ENCODE measurements at regions not wholly inside any gene's neighbourhood (a gene's known extent, or its start where the extent isn't known, plus 50 kb on each side); places are given as distances from the start of the nearest gene placed in this dataset.

- no peaks in the 10 kb centered on the region for H3K9me3 ChIP-seq (ENCODE audit: low read depth, low read length, poor library complexity, severe bottlenecking)
- ChIA-PET CTCF (no interaction called here), POLR2A (ENCODE audit: low non-redundant PET) (no interaction called here)
- H3K4me1 ChIP-seq (ENCODE audit: insufficient read depth, low read length, poor library complexity, severe bottlenecking) = no peaks in the 10 kb centered on the region
- intact Hi-C loops (cut with micrococcal nuclease; ENCODE audit: unreplicated experiment) = no loop called here
- H3K4me3 ChIP-seq (ENCODE audit: low read depth, low read length, poor library complexity, severe bottlenecking) = no peak overlapping the region
- H3K27me3 ChIP-seq (replicated peaks; ENCODE audit: insufficient read depth, low read depth, low read length, poor library complexity) = peaks cover 25% of the 10 kb centered on the region
- no peak overlapping the region for H3K27ac ChIP-seq (ENCODE audit: low read depth, low read length, poor library complexity, severe bottlenecking)
- no peak for TF ChIP-seq CTCF (conservative IDR thresholded peaks at IDR 0.05; ENCODE audit: low read depth, low read length)
- TF ChIP-seq EZH2 (IDR thresholded peaks at IDR 0.05; ENCODE audit: borderline replicate concordance, low read depth, low read length, poor library complexity, severe bottlenecking) = no peak
- no TSS peak for BruUV-seq (replicated peaks)
- H3K36me3 ChIP-seq (ENCODE audit: insufficient read depth, low read length, poor library complexity, severe bottlenecking) = no peaks in the 10 kb centered on the region
- no peak for DNase-seq (ENCODE audit: low spot score)
Observed at GRCh38 chr14:104486222-104486923, 93.2 kb upstream of the C14orf180 start.

GRCh38 chr14:104494483-104494882 is 85.1 kb upstream of the C14orf180 start:
- Histone ChIP-seq H3K36me3 (ENCODE audit: insufficient read depth, low read length, poor library complexity, severe bottlenecking) (no peaks in the 10 kb centered on the region), H3K9me3 (ENCODE audit: low read depth, low read length, poor library complexity, severe bottlenecking) (no peaks in the 10 kb centered on the region), H3K27me3 (replicated peaks; ENCODE audit: insufficient read depth, low read depth, low read length, poor library complexity) (peaks cover 27% of the 10 kb centered on the region), H3K4me1 (ENCODE audit: insufficient read depth, low read length, poor library complexity, severe bottlenecking) (no peaks in the 10 kb centered on the region), H3K4me3 (ENCODE audit: low read depth, low read length, poor library complexity, severe bottlenecking) (no peak overlapping the region), H3K27ac (ENCODE audit: low read depth, low read length, poor library complexity, severe bottlenecking) (no peak overlapping the region)
- ChIA-PET POLR2A (ENCODE audit: low non-redundant PET) (interaction anchor here (0.7 kb wide), 1 partner anchor 199 kb away, joined by 5 read pairs; no protein-coding TSS in a partner anchor), CTCF (interaction anchor here (0.6 kb wide), 1 partner anchor 122 kb away, joined by 3 read pairs; no protein-coding TSS in a partner anchor)
- BruUV-seq (replicated peaks) = no TSS peak
- TF ChIP-seq EZH2 (IDR thresholded peaks at IDR 0.05; ENCODE audit: borderline replicate concordance, low read depth, low read length, poor library complexity, severe bottlenecking) (no peak), CTCF (conservative IDR thresholded peaks at IDR 0.05; ENCODE audit: low read depth, low read length) (no peak)
- DNase-seq (ENCODE audit: low spot score) = no peak
- intact Hi-C loops (cut with micrococcal nuclease; ENCODE audit: unreplicated experiment) = no loop called here

GRCh38 chr14:104496095-104496494 is 83.5 kb upstream of the C14orf180 start:
- TF ChIP-seq EZH2 (IDR thresholded peaks at IDR 0.05; ENCODE audit: borderline replicate concordance, low read depth, low read length, poor library complexity, severe bottlenecking) (no peak), CTCF (conservative IDR thresholded peaks at IDR 0.05; ENCODE audit: low read depth, low read length) (no peak)
- no peaks in the 10 kb centered on the region for H3K9me3 ChIP-seq (ENCODE audit: low read depth, low read length, poor library complexity, severe bottlenecking)
- POLR2A ChIA-PET (ENCODE audit: low non-redundant PET) = no interaction called here
- no TSS peak for BruUV-seq (replicated peaks)
- DNase-seq (ENCODE audit: low spot score) = no peak
- no peaks in the 10 kb centered on the region for H3K36me3 ChIP-seq (ENCODE audit: insufficient read depth, low read length, poor library complexity, severe bottlenecking)
- CTCF ChIA-PET = no interaction called here
- H3K27ac ChIP-seq (ENCODE audit: low read depth, low read length, poor library complexity, severe bottlenecking) = no peak overlapping the region
- intact Hi-C loops (cut with micrococcal nuclease; ENCODE audit: unreplicated experiment) = no loop called here
- no peak overlapping the region for H3K4me3 ChIP-seq (ENCODE audit: low read depth, low read length, poor library complexity, severe bottlenecking)
- no peaks in the 10 kb centered on the region for H3K4me1 ChIP-seq (ENCODE audit: insufficient read depth, low read length, poor library complexity, severe bottlenecking)
- H3K27me3 ChIP-seq (replicated peaks; ENCODE audit: insufficient read depth, low read depth, low read length, poor library complexity) = peaks cover 28% of the 10 kb centered on the region
